ENCODE measurements at regions not wholly inside any gene's neighbourhood (a gene's known extent, or its start where the extent isn't known, plus 50 kb on each side); places are given as distances from the start of the nearest gene placed in this dataset.
"Not testable (repeated sequence)": the region's sequence is repeated elsewhere in the genome, so short reads cannot be mapped to it uniquely, and the experiment has no call there.

GRCh38 chr9:67516938-67517337 lies 341.8 kb upstream of the ANKRD20A1 start:
- not testable (repeated sequence) for TF ChIP-seq BHLHE40 (IDR thresholded peaks at IDR 0.05; ENCODE audit: low read depth, low read length); CTCF (IDR thresholded peaks at IDR 0.05); ZFP36 (IDR thresholded peaks at IDR 0.05; ENCODE audit: borderline replicate concordance, partially characterized antibody)
